ENCODE measurements at regions not wholly inside any gene's neighbourhood (a gene's known extent, or its start where the extent isn't known, plus 50 kb on each side); places are given as distances from the start of the nearest gene placed in this dataset.

- H3K4me3 ChIP-seq (ENCODE audit: low read length) = no peak overlapping the region
- DNase-seq (ENCODE audit: low read depth) = no peak
- TF ChIP-seq, protein P1, sequence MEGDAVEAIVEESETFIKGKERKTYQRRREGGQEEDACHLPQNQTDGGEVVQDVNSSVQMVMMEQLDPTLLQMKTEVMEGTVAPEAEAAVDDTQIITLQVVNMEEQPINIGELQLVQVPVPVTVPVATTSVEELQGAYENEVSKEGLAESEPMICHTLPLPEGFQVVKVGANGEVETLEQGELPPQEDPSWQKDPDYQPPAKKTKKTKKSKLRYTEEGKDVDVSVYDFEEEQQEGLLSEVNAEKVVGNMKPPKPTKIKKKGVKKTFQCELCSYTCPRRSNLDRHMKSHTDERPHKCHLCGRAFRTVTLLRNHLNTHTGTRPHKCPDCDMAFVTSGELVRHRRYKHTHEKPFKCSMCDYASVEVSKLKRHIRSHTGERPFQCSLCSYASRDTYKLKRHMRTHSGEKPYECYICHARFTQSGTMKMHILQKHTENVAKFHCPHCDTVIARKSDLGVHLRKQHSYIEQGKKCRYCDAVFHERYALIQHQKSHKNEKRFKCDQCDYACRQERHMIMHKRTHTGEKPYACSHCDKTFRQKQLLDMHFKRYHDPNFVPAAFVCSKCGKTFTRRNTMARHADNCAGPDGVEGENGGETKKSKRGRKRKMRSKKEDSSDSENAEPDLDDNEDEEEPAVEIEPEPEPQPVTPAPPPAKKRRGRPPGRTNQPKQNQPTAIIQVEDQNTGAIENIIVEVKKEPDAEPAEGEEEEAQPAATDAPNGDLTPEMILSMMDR (conservative IDR thresholded peaks at IDR 0.05; ENCODE audit: low read length) = no peak
These were observed 392.5 kb downstream of the CTTN start for GRCh38 chr11:70790671-70791300.

- no peak for DNase-seq (ENCODE audit: low read depth)
- TF ChIP-seq, protein P1 (conservative IDR thresholded peaks at IDR 0.05; ENCODE audit: low read length) = no peak
- H3K4me3 ChIP-seq (ENCODE audit: low read length) = no peak overlapping the region
These were observed 398.4 kb downstream of the CTTN start for GRCh38 chr11:70796648-70797227.

DNA sequence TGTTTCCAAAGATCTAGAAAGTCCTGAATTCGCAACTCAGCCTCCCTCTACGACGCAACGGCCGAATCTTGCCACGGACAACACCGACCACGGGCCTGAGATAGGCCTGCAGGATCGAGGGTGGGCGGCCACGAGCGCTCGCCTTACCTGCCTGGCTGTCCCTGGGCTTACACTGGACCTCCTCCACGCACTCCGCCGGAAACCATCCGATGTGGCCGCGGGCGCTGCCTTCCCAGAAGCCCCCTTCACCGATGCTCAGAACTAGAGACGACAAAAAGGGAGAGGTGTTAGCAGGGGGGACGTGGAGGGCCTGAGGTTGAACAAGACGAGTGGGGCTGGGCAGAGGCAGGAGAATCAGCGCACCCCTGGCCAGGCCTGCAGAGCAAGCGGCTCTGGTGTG, 400.0 kb downstream of the CTTN start:
- no peak overlapping the region for H3K4me3 ChIP-seq (ENCODE audit: low read length)
- DNase-seq (ENCODE audit: low read depth) = no peak
- TF ChIP-seq, protein P1 (conservative IDR thresholded peaks at IDR 0.05; ENCODE audit: low read length) = no peak

DNA sequence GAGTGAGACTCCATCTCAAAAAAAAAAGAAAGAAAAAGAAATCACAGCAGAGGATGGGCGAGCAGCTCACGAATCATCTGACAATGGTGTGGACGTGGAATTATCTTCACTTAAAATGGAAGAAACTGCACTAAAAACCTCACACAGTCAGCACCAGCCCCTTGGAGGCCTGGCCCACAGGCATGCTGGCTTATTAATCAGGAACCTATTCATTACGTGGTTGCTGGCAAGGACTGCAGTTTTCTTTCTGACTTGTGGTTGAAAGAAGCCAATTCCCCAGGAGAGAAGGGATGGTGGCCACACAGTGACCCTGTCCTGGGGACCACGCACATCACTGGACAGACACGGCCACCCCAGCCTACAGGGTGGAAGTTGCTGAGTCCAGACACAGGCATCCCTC, 401.1 kb downstream of the CTTN start:
- TF ChIP-seq, protein P1 (conservative IDR thresholded peaks at IDR 0.05; ENCODE audit: low read length) = no peak
- H3K4me3 ChIP-seq (ENCODE audit: low read length) = no peak overlapping the region
- DNase-seq (ENCODE audit: low read depth) = peak; percentile 14

DNA sequence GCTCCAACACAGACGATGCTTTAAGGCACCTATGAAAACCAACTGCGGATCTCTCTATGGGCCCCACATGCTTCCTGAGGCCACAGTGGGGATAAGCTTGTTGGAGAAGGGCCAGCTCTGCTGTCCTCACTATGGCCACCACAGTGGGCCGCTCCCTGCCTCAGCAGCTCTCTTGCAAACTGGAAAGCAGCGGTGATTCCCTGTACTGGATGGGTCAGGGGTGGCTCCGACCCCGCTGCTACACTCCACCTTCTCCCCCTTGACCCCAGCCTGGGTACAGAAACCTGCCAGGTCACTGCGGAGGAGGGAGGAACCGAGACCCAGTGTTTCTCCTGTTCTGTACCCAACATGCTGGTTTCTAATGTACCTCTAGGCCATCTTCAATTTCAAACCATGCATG, 403.9 kb downstream of the CTTN start:
- no peak overlapping the region for H3K4me3 ChIP-seq (ENCODE audit: low read length)
- no peak for DNase-seq (ENCODE audit: low read depth)
- TF ChIP-seq, protein P1 (conservative IDR thresholded peaks at IDR 0.05; ENCODE audit: low read length) = no peak

- no peak overlapping the region for H3K4me3 ChIP-seq (ENCODE audit: low read length)
These were observed 406.0 kb downstream of the CTTN start for GRCh38 chr11:70804139-70804837.

More at GRCh38 chr11:70804139-70804837, 406.0 kb downstream of the CTTN start:
- no peak for DNase-seq (ENCODE audit: low read depth)
- TF ChIP-seq, protein P1 (conservative IDR thresholded peaks at IDR 0.05; ENCODE audit: low read length) = no peak
